HG03378 (cell line): ENCODE measurements at regions not wholly inside any gene's neighbourhood (a gene's known extent, or its start where the extent isn't known, plus 50 kb on each side); places are given as distances from the start of the nearest gene placed in this dataset.
"Not testable (repeated sequence)": the region's sequence is repeated elsewhere in the genome, so short reads cannot be mapped to it uniquely, and the experiment has no call there.

Source experiments
- ATAC-seq: cut with Tn5 transposase; IDR thresholded peaks from one replicate; pipeline ENCODE4 v1.9.1; 2021; ENCODE audit warnings: mild to moderate bottlenecking, moderate library complexity; ENCODE audit not compliant: unreplicated experiment

DNA sequence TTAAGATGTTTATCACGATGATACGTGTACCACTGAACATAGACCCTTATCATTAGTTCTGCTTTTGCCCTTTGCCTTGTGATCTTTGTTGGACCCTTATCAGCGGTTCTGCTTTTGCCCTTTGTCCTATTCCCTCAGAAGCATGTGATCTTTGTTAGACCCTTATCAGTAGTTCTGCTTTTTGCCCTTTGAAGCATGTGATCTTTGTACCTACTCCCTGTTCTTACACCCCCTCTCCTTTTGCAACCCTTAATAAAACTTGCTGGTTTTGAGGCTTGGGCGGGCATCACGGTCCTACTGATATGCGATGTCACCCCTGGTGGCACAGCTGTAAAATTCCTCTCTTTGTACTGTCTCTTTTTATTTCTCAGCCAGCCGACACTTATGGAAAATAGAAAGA, 117.0 kb downstream of the SDHAF3 start:
- not testable (repeated sequence) for ATAC-seq

DNA sequence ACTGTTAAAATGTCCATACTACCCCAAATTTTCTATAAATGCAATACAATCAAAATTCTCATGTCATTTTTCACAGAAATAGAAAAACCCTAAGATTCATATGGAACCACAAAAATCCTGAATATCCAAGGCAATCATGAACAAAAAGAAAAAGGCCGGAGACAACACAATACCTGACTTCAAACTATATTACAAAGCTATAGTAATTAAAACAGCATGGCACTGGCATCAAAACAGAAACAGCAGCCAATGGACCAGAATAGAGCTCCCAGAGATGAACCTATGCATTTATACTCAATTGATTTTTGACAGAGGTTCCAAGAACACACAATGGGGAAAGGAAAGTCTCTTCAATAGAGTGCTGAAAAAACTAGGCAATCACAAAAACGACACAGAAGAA, 128.8 kb downstream of the SDHAF3 start:
- no peak for ATAC-seq

DNA sequence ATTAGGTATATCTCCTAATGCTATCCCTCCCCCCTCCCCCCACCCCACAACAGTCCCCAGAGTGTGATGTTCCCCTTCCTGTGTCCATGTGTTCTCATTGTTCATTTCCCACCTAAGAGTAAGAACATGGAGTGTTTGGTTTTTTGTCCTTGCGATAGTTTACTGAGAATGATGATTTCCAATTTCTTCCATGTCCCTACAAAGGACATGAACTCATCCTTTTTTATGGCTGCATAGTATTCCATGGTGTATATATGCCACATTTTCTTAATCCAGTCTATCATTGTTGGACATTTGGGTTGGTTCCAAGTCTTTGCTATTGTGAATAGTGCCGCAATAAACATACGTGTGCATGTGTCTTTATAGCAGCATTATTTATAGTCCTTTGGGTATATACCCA, 140.7 kb downstream of the SDHAF3 start:
- not testable (repeated sequence) for ATAC-seq

DNA sequence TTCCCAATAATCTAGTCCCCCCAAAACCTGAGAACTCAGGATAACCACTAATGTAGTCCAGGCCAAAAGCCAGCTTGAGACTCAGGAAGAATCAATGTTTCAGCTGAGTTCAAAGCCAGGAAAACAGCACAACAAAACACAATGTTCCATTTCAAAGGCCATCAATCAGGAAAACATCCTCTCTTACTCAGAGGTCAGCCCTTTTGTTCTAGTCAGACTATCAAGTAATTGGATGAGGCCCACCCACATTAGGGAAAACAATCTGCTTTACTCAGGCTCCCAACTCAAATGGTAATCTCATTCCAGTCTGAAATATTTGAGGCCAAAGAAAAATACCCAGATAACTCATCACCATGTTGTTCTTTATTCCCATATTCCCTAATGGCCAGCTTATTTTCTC, 152.2 kb downstream of the SDHAF3 start:
- no peak for ATAC-seq

DNA sequence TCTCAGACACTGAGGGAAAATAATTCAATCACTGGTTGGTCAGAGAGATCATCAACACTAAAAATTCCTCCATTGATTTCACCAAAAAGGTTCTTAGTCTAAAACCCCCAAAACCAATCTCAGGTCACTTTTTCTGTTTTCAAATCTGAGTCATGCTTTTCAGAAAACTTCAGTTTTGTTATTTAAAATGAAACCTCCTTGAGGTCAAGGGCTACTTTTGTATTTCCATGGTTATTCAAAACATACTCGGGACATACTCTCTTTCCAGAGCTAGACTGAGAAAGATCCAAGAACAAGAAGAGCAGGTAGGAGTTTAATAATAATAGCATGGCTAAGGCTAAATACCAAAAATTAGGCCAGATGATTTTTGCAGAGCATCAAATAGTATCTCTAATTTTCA, 152.8 kb downstream of the SDHAF3 start:
- no peak for ATAC-seq

DNA sequence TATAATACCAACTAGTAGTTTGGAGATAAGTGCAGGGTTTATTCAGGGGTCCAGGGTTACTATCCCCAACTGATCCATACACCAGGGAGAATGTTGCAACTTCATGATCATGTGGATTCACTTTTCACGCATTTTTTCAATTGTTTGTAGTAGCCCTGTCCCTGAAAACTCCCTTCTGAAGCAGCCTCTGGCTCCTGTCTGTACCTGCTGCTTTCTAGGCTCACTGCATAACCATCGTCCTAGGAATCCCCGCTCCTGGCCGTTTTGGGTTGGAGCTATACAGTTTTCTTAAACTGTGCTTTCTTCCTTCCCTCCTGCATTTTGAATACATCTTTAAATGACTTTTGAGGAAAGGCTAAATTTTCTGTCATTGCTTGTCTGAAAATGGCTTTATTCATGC, 154.1 kb downstream of the SDHAF3 start:
- no peak for ATAC-seq

- ATAC-seq = peak; percentile 89
Observed at GRCh38 chr7:97272237-97272975, 154.9 kb downstream of the SDHAF3 start.

DNA sequence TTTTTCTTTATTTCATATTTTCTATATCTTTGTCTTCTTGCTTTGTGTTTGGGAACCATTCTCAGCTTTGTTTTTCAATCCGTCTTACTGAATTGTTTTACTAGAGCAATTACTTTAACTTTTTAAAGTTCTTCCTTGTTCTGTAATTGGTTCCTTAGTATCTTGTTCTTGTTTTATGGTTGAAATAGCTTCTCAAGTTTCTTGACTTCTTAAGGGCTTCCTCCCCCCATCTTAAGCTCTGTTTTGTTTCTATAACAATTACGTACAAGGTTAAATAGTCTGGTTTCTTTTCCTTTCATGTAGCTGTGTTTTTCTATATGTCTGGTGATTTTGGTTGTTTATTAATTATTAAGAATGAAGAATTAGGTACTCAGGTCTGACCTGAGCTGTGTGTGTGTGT, 158.0 kb downstream of the SDHAF3 start:
- ATAC-seq = no peak

DNA sequence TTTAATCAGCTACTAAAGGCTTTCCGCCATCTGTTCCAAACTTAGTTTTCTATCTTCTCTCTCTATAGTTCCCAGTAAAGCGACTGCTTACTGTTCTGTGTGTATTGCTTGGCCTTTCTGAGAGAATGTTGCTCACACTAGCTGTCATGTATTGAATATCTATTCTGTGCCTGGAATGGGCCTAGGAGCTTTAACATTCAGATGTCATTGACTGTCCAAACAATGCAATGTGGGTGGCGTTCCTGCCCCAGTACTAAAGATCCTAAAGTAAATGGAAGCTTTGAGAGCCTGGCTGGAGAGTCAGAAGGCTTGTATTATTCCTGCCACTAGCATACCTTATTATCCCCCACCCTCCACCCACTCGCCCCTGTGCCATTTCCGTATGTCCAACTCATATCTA, 163.5 kb downstream of the SDHAF3 start:
- ATAC-seq = no peak

GRCh38 chr7:97285348-97285747, 167.8 kb downstream of the SDHAF3 start:
- no peak for ATAC-seq

GRCh38 chr7:97293031-97293430, 175.5 kb downstream of the SDHAF3 start:
- ATAC-seq = no peak

GRCh38 chr7:97298561-97298960, 181.1 kb downstream of the SDHAF3 start:
- ATAC-seq = no peak

DNA sequence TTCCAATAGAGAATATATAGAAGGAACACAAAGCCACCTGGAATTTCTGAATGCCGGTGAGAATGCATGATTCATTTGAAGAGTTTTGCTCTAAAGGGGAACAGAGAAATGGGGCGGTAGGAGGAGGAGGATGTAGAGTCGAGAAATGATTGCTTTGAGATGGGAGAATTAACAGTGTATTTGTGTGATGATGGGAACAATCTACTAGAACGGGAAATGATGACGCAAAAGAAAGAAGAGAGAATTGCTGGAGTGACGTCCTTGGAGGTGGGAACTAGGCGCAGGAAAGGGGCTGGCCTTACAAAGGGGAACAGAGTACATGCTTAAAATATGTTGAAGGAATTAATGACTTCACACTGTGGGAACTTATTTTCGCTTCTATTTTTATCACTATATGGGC, 188.1 kb downstream of the SDHAF3 start:
- no peak for ATAC-seq

DNA sequence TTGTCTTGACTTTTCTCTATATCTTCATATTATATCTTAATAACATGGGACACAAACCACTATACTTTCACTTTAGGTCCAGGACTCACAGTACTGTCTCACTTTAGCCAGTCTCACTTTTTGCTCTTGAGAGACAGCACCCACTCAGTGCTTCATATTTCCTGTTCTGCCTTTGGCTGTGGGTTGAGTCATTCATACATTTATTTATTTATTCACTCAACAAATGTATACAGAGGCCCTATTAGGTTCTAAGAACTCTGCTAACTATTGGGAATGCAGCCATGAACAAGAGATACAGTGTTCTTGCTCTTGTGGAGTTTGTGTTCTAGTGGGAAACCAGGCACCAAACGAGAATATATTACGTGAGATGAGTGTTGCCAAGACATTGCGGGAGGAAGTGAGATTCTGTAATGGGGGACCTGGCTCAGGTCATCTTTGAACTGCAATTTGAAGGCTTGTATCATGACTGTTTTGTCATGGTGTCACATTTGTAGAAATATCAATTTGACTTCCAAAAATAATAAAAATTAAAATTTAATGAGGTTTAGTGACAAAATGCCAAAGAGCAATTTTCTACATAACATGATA, 190.1 kb downstream of the SDHAF3 start:
- no peak for ATAC-seq

GRCh38 chr7:97313900-97314299, 196.4 kb downstream of the SDHAF3 start:
- ATAC-seq = no peak

DNA sequence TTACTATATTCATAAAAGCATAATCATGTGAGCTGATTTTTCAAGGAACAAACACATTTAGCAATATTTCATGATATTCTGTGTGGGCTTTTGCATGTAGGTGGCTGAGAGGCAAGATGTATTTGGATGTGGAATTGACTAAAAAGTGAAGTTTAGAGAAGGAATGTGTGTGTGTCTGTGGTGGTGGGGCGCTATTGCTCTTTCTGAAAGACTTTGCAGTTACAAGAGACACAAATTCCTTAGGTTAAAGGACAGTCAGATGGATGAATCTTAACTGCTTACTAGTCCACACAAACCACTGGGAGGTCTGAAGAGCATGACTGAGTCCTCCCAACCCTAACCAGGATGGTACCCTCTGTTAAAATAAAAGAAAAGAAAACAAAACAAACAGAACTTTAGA, 200.1 kb downstream of the SDHAF3 start:
- ATAC-seq = no peak

DNA sequence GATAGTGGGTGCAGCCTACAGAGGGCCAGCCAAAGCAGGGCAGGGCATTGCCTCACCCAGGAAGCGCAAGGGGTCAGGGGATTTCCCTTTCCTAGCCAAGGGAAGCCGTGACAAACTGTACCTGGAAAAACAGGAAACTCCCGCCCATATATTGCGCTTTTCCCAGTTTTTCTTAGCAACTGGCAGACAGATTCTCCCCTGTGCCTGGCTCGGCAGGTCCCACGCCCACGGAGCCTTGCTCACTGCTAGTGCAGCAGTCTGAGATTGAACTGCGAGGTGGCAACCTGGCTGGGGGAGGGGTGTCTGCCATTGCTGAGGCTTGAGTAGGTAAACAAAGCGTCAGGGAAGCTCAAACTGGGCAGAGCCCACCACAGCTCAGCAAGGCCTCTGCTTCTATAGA, 212.4 kb downstream of the SDHAF3 start:
- ATAC-seq = not testable (repeated sequence)

GRCh38 chr7:97337849-97338248, 220.4 kb downstream of the SDHAF3 start:
- no peak for ATAC-seq

- ATAC-seq = no peak
Observed at GRCh38 chr7:97342512-97342911, 225.0 kb downstream of the SDHAF3 start.

DNA sequence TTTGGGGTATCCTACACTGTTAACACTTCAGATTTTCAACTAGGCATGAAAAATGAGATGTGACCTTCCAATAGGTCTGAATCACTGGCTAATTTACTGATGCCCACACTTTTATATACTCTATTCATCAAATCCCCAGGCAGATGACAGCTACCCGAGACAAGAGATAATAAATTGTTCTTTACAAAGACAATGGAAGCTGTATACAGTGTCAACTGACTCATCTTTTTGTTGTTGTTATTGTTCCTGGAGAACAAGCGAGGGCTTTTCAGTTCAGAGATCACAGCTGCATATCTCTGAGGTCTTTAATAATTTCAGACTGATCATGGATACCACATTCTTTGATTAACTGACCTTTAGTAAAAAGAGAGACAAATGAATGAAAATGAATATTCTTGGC, 228.9 kb downstream of the SDHAF3 start:
- ATAC-seq = no peak

DNA sequence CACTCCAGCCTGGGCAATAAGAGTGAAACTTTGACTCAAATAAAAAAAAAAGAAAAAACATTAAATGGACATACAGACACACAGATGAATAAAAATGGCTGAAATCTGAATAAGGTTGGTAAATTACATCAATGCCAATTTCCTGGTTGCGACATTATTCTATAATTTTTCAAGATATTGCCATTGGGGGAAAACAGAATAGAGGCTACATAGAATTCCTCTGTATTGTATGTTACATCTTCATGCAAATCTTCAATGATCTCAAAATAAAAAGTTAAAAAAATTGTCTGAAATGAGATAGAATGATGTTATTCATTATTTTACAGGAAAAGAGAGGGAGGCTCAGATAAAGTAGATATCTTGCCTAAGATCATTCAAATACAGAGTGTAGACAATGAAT, 234.0 kb downstream of the SDHAF3 start:
- ATAC-seq = no peak

GRCh38 chr7:97357459-97357858, 240.0 kb downstream of the SDHAF3 start:
- ATAC-seq = no peak

DNA sequence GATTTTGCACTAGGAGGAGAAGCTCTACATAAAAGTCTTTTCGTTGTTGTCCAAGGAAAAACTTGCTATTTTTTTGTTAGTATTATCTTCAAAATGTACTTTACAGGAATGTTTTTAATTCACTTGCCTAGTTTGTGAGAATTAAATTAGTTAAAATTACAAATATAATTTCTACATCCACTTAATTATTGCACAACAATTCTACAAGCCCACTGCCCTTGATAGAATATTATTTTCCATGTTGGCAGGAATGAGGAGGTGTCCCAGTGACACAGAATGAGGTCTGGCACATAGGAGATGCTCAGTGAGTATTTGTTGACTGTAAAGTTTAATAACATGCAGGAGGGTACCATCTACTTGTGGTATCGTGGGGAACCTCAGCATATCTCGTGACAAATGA, 255.4 kb downstream of the SDHAF3 start:
- ATAC-seq = no peak
